Loucy (cell line): ENCODE measurements at regions not wholly inside any gene's neighbourhood (a gene's known extent, or its start where the extent isn't known, plus 50 kb on each side); places are given as distances from the start of the nearest gene placed in this dataset.

Experiments
- EZH2phosphoT487 ChIP-seq: fragments of 200-600 bp; IDR thresholded peaks from 2 replicates; pipeline ENCODE4 v1.6.1; 2018; ENCODE audit warnings: antibody characterized with exemption, mild to moderate bottlenecking, moderate library complexity, borderline replicate concordance
- TF ChIP-seq, protein P1 (sequence below): fragments of 200-600 bp; sonication (generic); conservative IDR thresholded peaks from 2 replicates; pipeline ENCODE4 v1.5.1; 2014; ENCODE audit warnings: mild to moderate bottlenecking, antibody characterized with exemption, low read length

GRCh38 chr3:116905334-116905733 lies 195.8 kb downstream of the TUSC7 start:
- TF ChIP-seq, protein P1, sequence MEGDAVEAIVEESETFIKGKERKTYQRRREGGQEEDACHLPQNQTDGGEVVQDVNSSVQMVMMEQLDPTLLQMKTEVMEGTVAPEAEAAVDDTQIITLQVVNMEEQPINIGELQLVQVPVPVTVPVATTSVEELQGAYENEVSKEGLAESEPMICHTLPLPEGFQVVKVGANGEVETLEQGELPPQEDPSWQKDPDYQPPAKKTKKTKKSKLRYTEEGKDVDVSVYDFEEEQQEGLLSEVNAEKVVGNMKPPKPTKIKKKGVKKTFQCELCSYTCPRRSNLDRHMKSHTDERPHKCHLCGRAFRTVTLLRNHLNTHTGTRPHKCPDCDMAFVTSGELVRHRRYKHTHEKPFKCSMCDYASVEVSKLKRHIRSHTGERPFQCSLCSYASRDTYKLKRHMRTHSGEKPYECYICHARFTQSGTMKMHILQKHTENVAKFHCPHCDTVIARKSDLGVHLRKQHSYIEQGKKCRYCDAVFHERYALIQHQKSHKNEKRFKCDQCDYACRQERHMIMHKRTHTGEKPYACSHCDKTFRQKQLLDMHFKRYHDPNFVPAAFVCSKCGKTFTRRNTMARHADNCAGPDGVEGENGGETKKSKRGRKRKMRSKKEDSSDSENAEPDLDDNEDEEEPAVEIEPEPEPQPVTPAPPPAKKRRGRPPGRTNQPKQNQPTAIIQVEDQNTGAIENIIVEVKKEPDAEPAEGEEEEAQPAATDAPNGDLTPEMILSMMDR, result no peak
- no peak for TF ChIP-seq EZH2phosphoT487
